Lower leg skin (tissue), 4 donors: ENCODE measurements at regions not wholly inside any gene's neighbourhood (a gene's known extent, or its start where the extent isn't known, plus 50 kb on each side); places are given as distances from the start of the nearest gene placed in this dataset.
A peak's percentile ranks its signal among the peaks of the same experiment; 100 is the strongest.

ENCODE experiments used
- DNase-seq, 2 donors: peaks; one replicate each; pipeline ENCODE4 v3.0.0-alpha.2; 2019; ENCODE audit warnings: low spot score in 2 of 2
- H3K4me3 ChIP-seq: fragments of 200-600 bp; sonication (generic); 2 replicates; pipeline ENCODE4 v1.5.1; 2017; ENCODE audit warnings: mild to moderate bottlenecking, low read depth; ENCODE audit not compliant: poor library complexity, severe bottlenecking
- POLR2A ChIP-seq, 2 donors: fragments of 450-650 bp; IDR thresholded peaks; one replicate each; pipeline ENCODE4 v1.6.1; 2016 to 2017; ENCODE audit warnings: antibody characterized with exemption in 2 of 2, mild to moderate bottlenecking in 1 of 2, moderate library complexity in 1 of 2
- WGBS, 2 donors: methylation state at CpG; one replicate each; pipeline ENCODE4 v1.1.5; 2018; 5-methylcytosine and 5-hydroxymethylcytosine counted together
- intact Hi-C: fragments of 100-400 bp; cut with DNase I; formaldehyde crosslinking; loops from one replicate; pipeline ENCODE4 v1.15.0; 2023; ENCODE audit warnings: low total_unique reads
- TF ChIP-seq, protein P1 (sequence below), 3 donors: fragments of 450-650 bp; IDR thresholded peaks; one replicate each; pipeline ENCODE4 v1.5.1; 2016; ENCODE audit warnings: antibody characterized with exemption in 3 of 3, mild to moderate bottlenecking in 3 of 3, moderate library complexity in 2 of 3

DNA sequence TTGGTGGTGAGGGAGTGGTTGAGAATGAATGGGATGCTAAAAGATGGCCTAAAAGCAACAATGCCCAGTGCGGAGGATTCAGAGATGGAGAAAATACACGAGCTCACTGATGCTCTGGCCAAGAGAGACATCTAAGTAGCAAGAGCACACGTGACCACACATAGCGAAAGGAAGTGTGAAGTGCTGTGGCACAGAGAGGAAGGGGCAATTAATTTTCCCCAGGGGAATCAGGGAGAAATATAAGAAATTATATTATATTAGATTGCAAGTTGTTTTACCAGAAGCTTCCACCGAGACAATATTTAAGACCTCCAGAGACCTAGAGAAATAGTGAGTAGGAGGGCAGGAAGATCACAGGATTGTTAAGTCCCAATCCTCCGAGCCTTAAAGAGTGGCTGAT is 80.6 kb downstream of the RCN1 start:
- WGBS, 2 donors, result 84 to 92% methylated on average over 6 of the region's 6 CpGs
- no peak for DNase-seq
- H3K4me3 ChIP-seq, result no peak overlapping the region
- intact Hi-C loops, result no loop called here
- TF ChIP-seq POLR2A (IDR thresholded peaks at IDR 0.05), result no peak
- TF ChIP-seq, protein P1, sequence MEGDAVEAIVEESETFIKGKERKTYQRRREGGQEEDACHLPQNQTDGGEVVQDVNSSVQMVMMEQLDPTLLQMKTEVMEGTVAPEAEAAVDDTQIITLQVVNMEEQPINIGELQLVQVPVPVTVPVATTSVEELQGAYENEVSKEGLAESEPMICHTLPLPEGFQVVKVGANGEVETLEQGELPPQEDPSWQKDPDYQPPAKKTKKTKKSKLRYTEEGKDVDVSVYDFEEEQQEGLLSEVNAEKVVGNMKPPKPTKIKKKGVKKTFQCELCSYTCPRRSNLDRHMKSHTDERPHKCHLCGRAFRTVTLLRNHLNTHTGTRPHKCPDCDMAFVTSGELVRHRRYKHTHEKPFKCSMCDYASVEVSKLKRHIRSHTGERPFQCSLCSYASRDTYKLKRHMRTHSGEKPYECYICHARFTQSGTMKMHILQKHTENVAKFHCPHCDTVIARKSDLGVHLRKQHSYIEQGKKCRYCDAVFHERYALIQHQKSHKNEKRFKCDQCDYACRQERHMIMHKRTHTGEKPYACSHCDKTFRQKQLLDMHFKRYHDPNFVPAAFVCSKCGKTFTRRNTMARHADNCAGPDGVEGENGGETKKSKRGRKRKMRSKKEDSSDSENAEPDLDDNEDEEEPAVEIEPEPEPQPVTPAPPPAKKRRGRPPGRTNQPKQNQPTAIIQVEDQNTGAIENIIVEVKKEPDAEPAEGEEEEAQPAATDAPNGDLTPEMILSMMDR (IDR thresholded peaks at IDR 0.05), result no peak

DNA sequence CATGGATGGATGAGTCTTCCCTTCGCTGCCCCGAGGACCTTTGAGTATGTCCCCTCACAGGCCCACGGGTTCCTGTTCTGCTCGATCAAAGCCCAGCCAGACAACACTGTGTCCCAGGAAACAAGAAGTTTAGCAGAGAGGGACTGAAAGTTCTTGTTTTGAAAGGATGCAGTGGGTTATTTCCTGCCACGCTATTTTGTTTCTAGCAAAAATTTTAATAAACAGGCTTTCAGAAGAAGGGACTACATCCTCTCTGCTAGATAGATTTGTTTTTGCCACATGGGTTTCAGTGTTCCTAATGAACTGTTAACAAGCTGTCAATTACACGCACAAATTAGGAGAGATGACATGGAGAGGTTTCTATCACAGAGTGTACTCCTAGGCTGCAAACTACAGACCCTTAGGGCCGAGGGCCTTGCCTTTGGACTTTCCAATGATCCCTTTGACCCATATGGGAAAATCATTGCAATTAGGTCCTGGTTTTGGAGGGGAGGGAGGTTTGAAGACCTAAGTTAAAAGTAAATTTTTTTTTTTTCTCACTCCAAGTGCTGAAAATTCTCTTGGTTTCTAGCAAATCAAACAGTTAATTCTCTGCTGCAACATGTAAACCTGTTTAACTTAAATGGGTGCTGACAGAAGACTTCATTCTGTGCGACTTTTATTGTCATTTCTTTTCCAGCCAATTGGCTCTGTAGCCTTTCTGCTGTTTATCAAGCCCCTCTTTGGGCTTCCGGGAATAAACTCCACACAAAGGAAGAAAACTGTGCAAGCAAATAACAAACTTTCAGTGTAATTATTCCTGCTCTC is 81.4 kb downstream of the RCN1 start:
- no peak overlapping the region for H3K4me3 ChIP-seq
- DNase-seq, result no peak
- 56 to 57% methylated on average over 9 of the region's 9 CpGs for WGBS, 2 donors
- intact Hi-C loops, result no loop called here
- TF ChIP-seq, protein P1 (IDR thresholded peaks at IDR 0.05), result no peak
- no peak for TF ChIP-seq POLR2A (IDR thresholded peaks at IDR 0.05)

DNA sequence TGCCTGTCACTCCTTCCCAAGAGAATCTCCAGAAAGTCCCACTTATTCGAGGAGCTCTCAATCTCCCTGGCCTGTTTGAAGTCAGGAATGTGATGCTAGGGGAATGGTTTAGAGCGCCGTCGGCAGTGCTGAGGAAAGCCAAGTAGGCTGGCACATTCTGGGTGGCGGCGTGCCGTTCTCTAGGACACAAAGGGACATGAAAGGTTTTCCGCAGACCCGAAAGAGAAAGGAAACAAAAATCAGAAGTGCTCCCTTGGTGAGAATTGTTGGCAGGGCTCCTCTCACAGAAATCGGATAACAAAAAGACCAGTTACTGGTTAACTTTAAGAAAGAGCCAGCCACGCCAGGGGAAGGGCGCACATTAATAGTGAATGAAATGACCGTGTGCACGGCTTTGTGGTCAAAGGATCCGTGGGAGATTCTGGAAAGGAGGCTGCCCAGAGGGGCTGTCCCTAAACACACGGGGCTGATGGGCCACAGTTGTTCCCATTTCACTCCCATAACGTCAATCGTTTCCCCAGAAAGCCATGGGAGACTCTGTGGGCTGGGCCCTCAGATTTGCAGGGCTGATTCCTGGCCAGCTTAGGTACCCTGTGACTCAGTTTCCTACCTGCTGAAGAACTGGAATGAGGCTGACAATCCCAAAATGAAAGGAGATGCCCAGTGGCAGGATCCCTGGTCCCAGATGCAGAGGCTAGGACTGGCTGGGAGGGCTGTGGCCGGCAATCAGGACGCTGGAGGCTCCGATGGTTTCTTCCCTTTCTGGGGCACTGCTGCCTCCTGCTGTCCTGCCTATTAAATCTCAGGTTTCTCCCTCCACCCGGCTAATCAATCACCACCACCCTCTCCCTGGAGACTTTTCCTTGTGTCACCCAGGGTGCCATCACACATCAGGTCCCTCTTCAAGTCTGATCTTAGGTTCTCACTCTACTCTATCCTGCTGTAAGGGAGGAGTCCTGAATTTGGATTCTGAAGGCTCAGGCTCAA is 82.3 kb downstream of the RCN1 start:
- no peak overlapping the region for H3K4me3 ChIP-seq
- intact Hi-C loops, result no loop called here
- WGBS, 2 donors, result 17 to 27% methylated on average over 22 of the region's 22 CpGs
- no peak for TF ChIP-seq POLR2A (IDR thresholded peaks at IDR 0.05)
- TF ChIP-seq, protein P1 (IDR thresholded peaks at IDR 0.05), result peak in 1 of 3 donors; percentile 20
- peak in 1 of 2 donors; percentile 25 for DNase-seq

DNA sequence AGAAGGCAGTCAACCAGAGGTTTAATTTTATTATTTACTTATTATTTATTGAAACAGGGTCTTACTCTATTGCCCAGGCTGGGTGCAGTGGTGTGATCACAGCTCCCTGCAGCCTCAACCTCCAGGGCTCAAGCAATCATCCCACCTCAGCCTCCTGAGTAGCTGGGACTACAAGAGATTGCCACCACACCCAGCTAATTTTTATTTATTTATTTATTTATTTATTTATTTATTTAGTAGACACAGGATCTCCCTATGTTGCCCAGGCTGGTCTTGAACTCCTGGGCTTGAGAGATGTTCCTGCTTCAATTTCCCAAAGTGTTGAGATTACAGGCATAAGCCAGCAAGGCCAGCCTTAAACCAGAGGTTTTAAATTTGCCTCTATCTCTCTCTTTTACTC is 83.1 kb downstream of the RCN1 start:
- no peak for DNase-seq
- TF ChIP-seq, protein P1 (IDR thresholded peaks at IDR 0.05), result no peak
- no peak for TF ChIP-seq POLR2A (IDR thresholded peaks at IDR 0.05)
- no peak overlapping the region for H3K4me3 ChIP-seq
- intact Hi-C loops, result no loop called here

DNA sequence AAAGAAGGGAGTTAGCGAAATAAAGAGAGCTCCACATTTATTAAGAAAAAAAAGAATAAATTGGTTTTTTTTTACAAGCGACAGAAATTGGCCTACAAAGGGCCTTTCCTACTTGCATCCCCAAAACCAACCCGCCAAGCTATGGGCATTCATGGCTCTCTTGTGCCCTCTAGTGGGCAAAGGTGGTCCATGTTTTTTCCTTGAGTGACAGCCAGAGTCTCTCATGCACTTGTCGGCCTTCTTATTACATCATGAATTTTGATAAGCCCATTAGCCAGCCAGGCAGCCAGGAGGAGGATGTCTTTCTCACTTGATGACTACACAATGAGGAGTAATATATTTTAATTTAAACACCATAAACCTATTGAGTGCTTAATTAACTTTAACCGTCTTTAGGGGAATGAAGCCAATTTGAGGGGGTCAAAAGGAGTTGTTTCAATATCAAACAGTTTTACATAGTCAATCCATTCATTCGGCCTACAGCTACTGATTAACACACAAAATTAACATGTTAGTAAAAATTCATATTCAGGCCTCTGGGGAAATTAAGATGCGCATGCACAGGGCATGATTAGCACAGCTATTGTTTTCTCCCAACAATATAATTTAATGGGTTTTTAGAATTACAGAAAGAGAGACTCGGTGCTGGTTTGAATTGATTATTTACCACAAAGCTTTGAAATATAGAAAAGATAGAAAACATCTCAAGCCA is 85.5 kb downstream of the RCN1 start:
- TF ChIP-seq POLR2A (IDR thresholded peaks at IDR 0.05), result no peak
- TF ChIP-seq, protein P1 (IDR thresholded peaks at IDR 0.05), result peak in 1 of 3 donors; percentile 23
- intact Hi-C loops, result loop anchor here (5.0 kb wide), 1 partner anchor 124 kb away; no protein-coding TSS in a partner anchor
- no peak overlapping the region for H3K4me3 ChIP-seq
- peak; percentile 85 to 94 for DNase-seq
- WGBS, 2 donors, result 30 to 31% methylated on average over 8 of the region's 8 CpGs
